ENCODE measurements at regions not wholly inside any gene's neighbourhood (a gene's known extent, or its start where the extent isn't known, plus 50 kb on each side); places are given as distances from the start of the nearest gene placed in this dataset.

DNA sequence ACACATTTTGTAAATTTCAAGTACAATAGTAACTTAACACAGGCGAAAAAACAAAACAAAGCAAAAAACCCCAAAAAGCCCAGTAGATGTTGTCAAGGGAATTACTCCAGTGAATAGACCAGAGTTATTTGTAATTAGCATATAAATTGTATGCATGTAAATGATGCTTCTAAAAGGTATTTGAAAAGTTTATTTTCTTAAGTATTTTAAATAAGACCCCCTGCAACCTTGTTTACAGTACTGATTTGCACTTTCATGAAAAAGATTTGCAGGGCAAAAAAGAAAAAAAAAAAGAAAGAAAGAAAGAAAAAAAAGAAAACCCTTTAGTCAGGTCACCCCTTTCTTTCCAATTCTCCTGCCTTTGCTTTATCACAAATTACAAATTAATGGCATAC, 372.3 kb upstream of the IRX2 start:
- 98% methylated on average over 1 of the region's 1 CpG for WGBS
- TF ChIP-seq CTCF (IDR thresholded peaks at IDR 0.05) (no peak), POLR2AphosphoS5 (IDR thresholded peaks at IDR 0.05) (no peak), POLR2A (IDR thresholded peaks at IDR 0.05) (no peak)

GRCh38 chr5:3122985-3123762, 371.7 kb upstream of the IRX2 start:
- H3K27ac ChIP-seq: no peak overlapping the region
- H3K36me3 ChIP-seq: no peaks in the 10 kb centered on the region
- intact Hi-C loops (cut with DNase I): no loop called here
- no peak for DNase-seq (ENCODE audit: low spot score)
- TF ChIP-seq POLR2A (IDR thresholded peaks at IDR 0.05) (no peak), POLR2AphosphoS5 (IDR thresholded peaks at IDR 0.05) (no peak), CTCF (IDR thresholded peaks at IDR 0.05) (no peak)
- H3K27me3 ChIP-seq (replicated peaks; ENCODE audit: insufficient read depth): no peaks in the 10 kb centered on the region
- H3K9me3 ChIP-seq: no peaks in the 10 kb centered on the region
- H3K4me3 ChIP-seq: no peak overlapping the region
- no peaks in the 10 kb centered on the region for H3K4me1 ChIP-seq (replicated peaks)
- WGBS: 37% methylated on average over 6 of the region's 6 CpGs

More for the DNA sequence above, 372.3 kb upstream of the IRX2 start:
- H3K9me3 ChIP-seq: no peaks in the 10 kb centered on the region
- DNase-seq (ENCODE audit: low spot score): no peak
- H3K4me1 ChIP-seq (replicated peaks): no peaks in the 10 kb centered on the region
- intact Hi-C loops (cut with DNase I): no loop called here
- H3K4me3 ChIP-seq: no peak overlapping the region
- no peaks in the 10 kb centered on the region for H3K36me3 ChIP-seq
- H3K27me3 ChIP-seq (replicated peaks; ENCODE audit: insufficient read depth): no peaks in the 10 kb centered on the region
- no peak overlapping the region for H3K27ac ChIP-seq

GRCh38 chr5:3122216-3122615, 370.7 kb upstream of the IRX2 start:
- intact Hi-C loops (cut with DNase I): no loop called here
- Histone ChIP-seq H3K4me1 (replicated peaks) (no peaks in the 10 kb centered on the region), H3K27ac (no peak overlapping the region), H3K9me3 (no peaks in the 10 kb centered on the region), H3K36me3 (no peaks in the 10 kb centered on the region), H3K27me3 (replicated peaks; ENCODE audit: insufficient read depth) (no peaks in the 10 kb centered on the region), H3K4me3 (no peak overlapping the region)
- WGBS: 20% methylated on average over 3 of the region's 3 CpGs
- DNase-seq (ENCODE audit: low spot score): no peak
- TF ChIP-seq CTCF (IDR thresholded peaks at IDR 0.05) (no peak), POLR2AphosphoS5 (IDR thresholded peaks at IDR 0.05) (no peak), POLR2A (IDR thresholded peaks at IDR 0.05) (no peak)

GRCh38 chr5:3121813-3122212, 370.3 kb upstream of the IRX2 start:
- 34% methylated on average over 21 of the region's 21 CpGs for WGBS
- no peak for DNase-seq (ENCODE audit: low spot score)
- intact Hi-C loops (cut with DNase I): no loop called here
- Histone ChIP-seq H3K36me3 (no peaks in the 10 kb centered on the region), H3K4me1 (replicated peaks) (no peaks in the 10 kb centered on the region), H3K9me3 (no peaks in the 10 kb centered on the region), H3K4me3 (no peak overlapping the region), H3K27ac (no peak overlapping the region), H3K27me3 (replicated peaks; ENCODE audit: insufficient read depth) (no peaks in the 10 kb centered on the region)
- no peak for TF ChIP-seq CTCF (IDR thresholded peaks at IDR 0.05)
- no peak for TF ChIP-seq POLR2A (IDR thresholded peaks at IDR 0.05)
- TF ChIP-seq POLR2AphosphoS5 (IDR thresholded peaks at IDR 0.05): no peak

DNA sequence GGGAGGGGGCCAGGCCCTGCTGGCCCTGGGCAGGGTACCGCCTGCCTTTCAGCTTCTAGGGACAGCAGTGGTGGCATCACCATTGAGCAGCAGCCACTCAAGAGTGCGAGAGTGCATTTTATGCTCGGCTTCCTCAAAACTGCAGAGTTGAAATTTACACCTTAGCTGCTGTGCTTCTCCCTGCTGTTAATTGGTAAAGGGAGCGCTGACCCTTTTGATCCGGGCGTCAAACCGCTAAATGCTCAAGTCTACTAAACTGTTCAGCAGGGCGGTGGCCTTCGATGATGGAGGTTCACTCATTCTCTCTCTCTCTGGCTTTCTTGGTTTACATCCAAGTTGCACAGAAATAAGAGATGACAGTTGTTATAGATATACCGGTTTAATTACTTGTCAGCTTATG, 368.6 kb upstream of the IRX2 start:
- Histone ChIP-seq H3K27ac (no peak overlapping the region), H3K9me3 (no peaks in the 10 kb centered on the region), H3K36me3 (no peaks in the 10 kb centered on the region), H3K27me3 (replicated peaks; ENCODE audit: insufficient read depth) (no peaks in the 10 kb centered on the region), H3K4me1 (replicated peaks) (no peaks in the 10 kb centered on the region), H3K4me3 (no peak overlapping the region)
- no peak for DNase-seq (ENCODE audit: low spot score)
- WGBS: 82% methylated on average over 10 of the region's 10 CpGs
- intact Hi-C loops (cut with DNase I): no loop called here
- TF ChIP-seq POLR2A (IDR thresholded peaks at IDR 0.05): no peak
- no peak for TF ChIP-seq POLR2AphosphoS5 (IDR thresholded peaks at IDR 0.05)
- no peak for TF ChIP-seq CTCF (IDR thresholded peaks at IDR 0.05)
